HEK293 (cell line): ENCODE measurements at regions not wholly inside any gene's neighbourhood (a gene's known extent, or its start where the extent isn't known, plus 50 kb on each side); places are given as distances from the start of the nearest gene placed in this dataset.
A peak's percentile ranks its signal among the peaks of the same experiment; 100 is the strongest.

ENCODE experiments used
- CTCF ChIA-PET: fragments of 350-600 bp; formaldehyde crosslinking; extraction: SDS; loops from one replicate; lab custom pipeline; 2021; ENCODE audit warnings: antibody characterized with exemption; lab: Yijun Ruan, JAX
- POLR2A ChIA-PET: fragments of 300-600 bp; formaldehyde crosslinking; extraction: SDS; loops from one replicate; lab custom pipeline; 2020; ENCODE audit warnings: antibody characterized with exemption, inconsistent platforms; lab: Yijun Ruan, JAX
- H3K27ac ChIP-seq: fragments of 200-500 bp; sonication (Bioruptor generic); 2 replicates; pipeline ENCODE4 v1.5.1; 2014; ENCODE audit warnings: low read depth, low read length, control low read depth, inconsistent platforms; ENCODE audit errors: extremely low read depth
- H3K36me3 ChIP-seq, 2 experiments: fragments of 200-500 bp in 1 of 2; sonication (Bioruptor generic) in 1 of 2; 1 replicate in 1 of 2; 2 replicates in 1 of 2; pipeline ENCODE4 v1.5.1; 2014 to 2017; ENCODE audit warnings: inconsistent platforms in 2 of 2, low read length in 2 of 2; ENCODE audit not compliant: control insufficient read depth in 2 of 2, insufficient read depth in 1 of 2
- H3K4me1 ChIP-seq: fragments of 200-500 bp; sonication (Bioruptor generic); 2 replicates; pipeline ENCODE4 v1.5.1; 2014; ENCODE audit warnings: mild to moderate bottlenecking, low read length, inconsistent platforms; ENCODE audit not compliant: control insufficient read depth, insufficient read depth
- H3K4me3 ChIP-seq: 2 replicates; pipeline ENCODE4 v1.5.1; 2011; ENCODE audit warnings: low read depth, mild to moderate bottlenecking, control low read depth, low read length, moderate library complexity
- H3K9me3 ChIP-seq: fragments of 200-500 bp; sonication (Bioruptor generic); 2 replicates; pipeline ENCODE4 v1.5.1; 2014; ENCODE audit warnings: low read depth, low read length, inconsistent platforms; ENCODE audit not compliant: control insufficient read depth, insufficient read depth
- GLIS1 ChIP-seq: fragments of 450-650 bp; formaldehyde crosslinking; IDR thresholded peaks from 2 replicates; pipeline ENCODE4 v1.5.1; 2016; ENCODE audit warnings: missing biosample characterization, missing genetic modification characterization
- OSR2 ChIP-seq: fragments of 450-650 bp; formaldehyde crosslinking; IDR thresholded peaks from 2 replicates; pipeline ENCODE4 v1.5.1; 2016; ENCODE audit warnings: missing biosample characterization, missing genetic modification characterization
- TCF7L2 ChIP-seq: IDR thresholded peaks from 2 replicates; pipeline ENCODE4 v1.6.1; 2011; ENCODE audit warnings: low read depth, mild to moderate bottlenecking, inconsistent platforms, low read length, moderate library complexity, borderline replicate concordance
- ZFHX2 ChIP-seq: fragments of 450-650 bp; formaldehyde crosslinking; conservative IDR thresholded peaks from 2 replicates; pipeline ENCODE4 v1.5.1; 2016; ENCODE audit warnings: missing biosample characterization, missing genetic modification characterization
- ZFP41 ChIP-seq: fragments of 450-650 bp; formaldehyde crosslinking; IDR thresholded peaks from 2 replicates; pipeline ENCODE4 v1.5.1; 2016; ENCODE audit warnings: missing biosample characterization, missing genetic modification characterization, borderline replicate concordance
- ZNF155 ChIP-seq: fragments of 450-650 bp; formaldehyde crosslinking; IDR thresholded peaks from 2 replicates; pipeline ENCODE4 v1.5.1; 2016; ENCODE audit warnings: missing biosample characterization, missing genetic modification characterization
- ZNF16 ChIP-seq: fragments of 450-650 bp; formaldehyde crosslinking; IDR thresholded peaks from 2 replicates; pipeline ENCODE4 v1.5.1; 2016; ENCODE audit warnings: low read depth, missing biosample characterization, missing genetic modification characterization
- ZNF223 ChIP-seq: fragments of 450-650 bp; formaldehyde crosslinking; IDR thresholded peaks from 2 replicates; pipeline ENCODE4 v1.5.1; 2016; ENCODE audit warnings: missing biosample characterization, missing genetic modification characterization
- ZNF311 ChIP-seq: fragments of 450-650 bp; formaldehyde crosslinking; IDR thresholded peaks from 2 replicates; pipeline ENCODE4 v1.5.1; 2017; ENCODE audit warnings: missing biosample characterization, missing genetic modification characterization, borderline replicate concordance
- ZNF341 ChIP-seq: fragments of 450-650 bp; formaldehyde crosslinking; IDR thresholded peaks from 2 replicates; pipeline ENCODE4; 2016; ENCODE audit warnings: low read depth, missing biosample characterization, missing genetic modification characterization
- ZNF366 ChIP-seq: fragments of 450-650 bp; formaldehyde crosslinking; conservative IDR thresholded peaks from 2 replicates; pipeline ENCODE4 v1.5.1; 2016; ENCODE audit warnings: missing biosample characterization, missing genetic modification characterization
- ZNF37A ChIP-seq: fragments of 450-650 bp; IDR thresholded peaks from 2 replicates; pipeline ENCODE4 v1.5.1; 2018; ENCODE audit warnings: missing biosample characterization, missing genetic modification characterization
- ZNF514 ChIP-seq: fragments of 450-650 bp; formaldehyde crosslinking; IDR thresholded peaks from 2 replicates; pipeline ENCODE4 v1.5.1; 2016; ENCODE audit warnings: missing biosample characterization, missing genetic modification characterization
- ZNF529 ChIP-seq: fragments of 450-650 bp; formaldehyde crosslinking; IDR thresholded peaks from 2 replicates; pipeline ENCODE4 v1.5.1; 2017; ENCODE audit warnings: missing genetic modification characterization, missing biosample characterization; ENCODE audit not compliant: insufficient replicate concordance
- ZNF548 ChIP-seq: fragments of 450-650 bp; formaldehyde crosslinking; IDR thresholded peaks from 2 replicates; pipeline ENCODE4 v1.5.1; 2016; ENCODE audit warnings: missing biosample characterization, missing genetic modification characterization
- ZNF585B ChIP-seq: fragments of 450-650 bp; formaldehyde crosslinking; IDR thresholded peaks from 2 replicates; pipeline ENCODE4 v1.5.1; 2016; ENCODE audit warnings: missing biosample characterization, missing genetic modification characterization
- ZNF701 ChIP-seq: fragments of 450-650 bp; formaldehyde crosslinking; IDR thresholded peaks from 2 replicates; pipeline ENCODE4 v1.5.1; 2016; ENCODE audit warnings: missing biosample characterization, missing genetic modification characterization
- ZNF76 ChIP-seq: fragments of 450-650 bp; formaldehyde crosslinking; IDR thresholded peaks from 2 replicates; pipeline ENCODE4; 2016; ENCODE audit warnings: low read depth, missing biosample characterization, missing genetic modification characterization, borderline replicate concordance
- TF ChIP-seq, protein P1 (sequence below): fragments of 450-650 bp; IDR thresholded peaks from 2 replicates; pipeline ENCODE4 v1.5.1; 2018; ENCODE audit warnings: missing biosample characterization, missing genetic modification characterization
- TF ChIP-seq, protein P2 (sequence below): fragments of 450-650 bp; formaldehyde crosslinking; IDR thresholded peaks from 2 replicates; pipeline ENCODE4 v1.5.1; 2017; ENCODE audit warnings: missing biosample characterization, missing genetic modification characterization
- TF ChIP-seq, protein P3 (sequence below): fragments of 450-650 bp; formaldehyde crosslinking; IDR thresholded peaks from 2 replicates; pipeline ENCODE4 v1.5.1; 2017; ENCODE audit warnings: missing biosample characterization, missing genetic modification characterization

DNA sequence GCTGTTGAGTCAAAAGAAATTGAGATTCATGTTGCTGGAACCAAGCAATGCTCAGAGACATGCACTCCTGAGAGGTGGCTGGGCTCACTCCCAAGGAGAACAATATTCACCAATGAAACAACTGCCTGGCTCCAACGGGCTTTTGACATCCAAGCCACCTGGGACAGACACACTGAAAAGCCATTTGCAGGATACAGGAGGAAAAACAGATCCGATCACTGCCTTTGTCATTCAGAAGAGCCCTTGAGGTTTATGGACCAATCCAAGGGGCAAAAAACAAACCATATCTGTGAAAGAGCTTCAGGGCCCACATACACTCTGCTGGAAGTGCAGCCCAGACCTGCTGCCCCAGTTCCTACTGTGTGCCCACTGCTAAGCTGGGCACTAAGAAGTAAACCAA is 277.5 kb downstream of the NUAK1 start (continued):
- no peak for TF ChIP-seq ZNF701
- TF ChIP-seq ZFHX2 (tag by site-specific recombination), result no peak
- no peak for TF ChIP-seq ZNF341 (tag by site-specific recombination)
- TF ChIP-seq, protein P1, sequence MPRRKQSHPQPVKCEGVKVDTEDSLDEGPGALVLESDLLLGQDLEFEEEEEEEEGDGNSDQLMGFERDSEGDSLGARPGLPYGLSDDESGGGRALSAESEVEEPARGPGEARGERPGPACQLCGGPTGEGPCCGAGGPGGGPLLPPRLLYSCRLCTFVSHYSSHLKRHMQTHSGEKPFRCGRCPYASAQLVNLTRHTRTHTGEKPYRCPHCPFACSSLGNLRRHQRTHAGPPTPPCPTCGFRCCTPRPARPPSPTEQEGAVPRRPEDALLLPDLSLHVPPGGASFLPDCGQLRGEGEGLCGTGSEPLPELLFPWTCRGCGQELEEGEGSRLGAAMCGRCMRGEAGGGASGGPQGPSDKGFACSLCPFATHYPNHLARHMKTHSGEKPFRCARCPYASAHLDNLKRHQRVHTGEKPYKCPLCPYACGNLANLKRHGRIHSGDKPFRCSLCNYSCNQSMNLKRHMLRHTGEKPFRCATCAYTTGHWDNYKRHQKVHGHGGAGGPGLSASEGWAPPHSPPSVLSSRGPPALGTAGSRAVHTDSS (tag by site-specific recombination), result no peak
- TF ChIP-seq, protein P2, sequence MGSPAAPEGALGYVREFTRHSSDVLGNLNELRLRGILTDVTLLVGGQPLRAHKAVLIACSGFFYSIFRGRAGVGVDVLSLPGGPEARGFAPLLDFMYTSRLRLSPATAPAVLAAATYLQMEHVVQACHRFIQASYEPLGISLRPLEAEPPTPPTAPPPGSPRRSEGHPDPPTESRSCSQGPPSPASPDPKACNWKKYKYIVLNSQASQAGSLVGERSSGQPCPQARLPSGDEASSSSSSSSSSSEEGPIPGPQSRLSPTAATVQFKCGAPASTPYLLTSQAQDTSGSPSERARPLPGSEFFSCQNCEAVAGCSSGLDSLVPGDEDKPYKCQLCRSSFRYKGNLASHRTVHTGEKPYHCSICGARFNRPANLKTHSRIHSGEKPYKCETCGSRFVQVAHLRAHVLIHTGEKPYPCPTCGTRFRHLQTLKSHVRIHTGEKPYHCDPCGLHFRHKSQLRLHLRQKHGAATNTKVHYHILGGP (tag by site-specific recombination), result no peak
- no peak for TF ChIP-seq OSR2
- no peak for TF ChIP-seq ZNF366 (tag by site-specific recombination)
- no peak for TF ChIP-seq ZNF155 (tag by site-specific recombination)
- TF ChIP-seq ZNF548 (tag by site-specific recombination), result no peak

DNA sequence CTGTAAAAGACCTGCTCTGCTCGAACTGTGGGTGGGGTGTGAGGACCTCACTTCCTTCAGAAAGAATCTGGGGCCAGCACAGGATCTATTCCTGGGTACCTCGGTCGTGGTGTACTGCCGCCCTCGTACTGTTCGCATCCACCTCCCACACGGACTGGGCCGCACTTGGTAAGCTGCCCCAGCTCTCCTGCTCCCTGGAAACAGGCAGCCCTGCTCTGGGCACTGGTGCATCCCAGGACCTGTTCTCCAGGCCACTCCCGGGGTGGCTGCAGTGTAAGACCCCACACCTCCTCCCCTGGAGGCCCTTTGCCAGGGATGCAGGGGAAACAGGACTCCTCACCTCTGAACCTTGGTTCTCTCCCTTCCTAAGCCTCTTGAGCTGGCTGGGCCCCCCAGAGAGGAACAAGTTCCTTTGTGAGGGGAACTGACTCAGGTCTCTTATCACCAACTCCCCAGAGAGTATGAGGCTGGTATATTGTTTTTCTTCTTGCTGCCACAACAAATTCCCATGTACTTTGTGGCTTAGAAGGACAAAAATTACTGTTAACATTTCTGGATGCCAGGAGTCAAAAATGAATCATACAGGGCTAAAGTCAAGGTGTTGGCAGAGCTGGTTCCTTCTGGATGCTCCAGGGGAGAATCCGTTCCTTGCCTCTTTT is 276.5 kb downstream of the NUAK1 start:
- ChIA-PET CTCF (no interaction called here), POLR2A (interaction anchor here (0.6 kb wide), 1 partner anchor 200 kb away, joined by 7 read pairs; no protein-coding TSS in a partner anchor)
- Histone ChIP-seq H3K9me3 (no peaks in the 10 kb centered on the region), H3K4me3 (no peak overlapping the region), H3K27ac (no peak overlapping the region), H3K36me3 (no peaks in the 10 kb centered on the region), H3K4me1 (no peaks in the 10 kb centered on the region)
- TF ChIP-seq ZFHX2 (tag by site-specific recombination), result peak; percentile 56; the same call in 1 of the 2 replicates
- no peak for TF ChIP-seq ZNF514 (tag by site-specific recombination)
- TF ChIP-seq ZNF529 (tag by site-specific recombination), result no peak
- TF ChIP-seq ZNF311 (tag by site-specific recombination), result no peak
- TF ChIP-seq ZNF548 (tag by site-specific recombination), result no peak
- 0 out of 2 replicates have a peak, but pooled peaks have one; percentile 26 for TF ChIP-seq GLIS1 (tag by site-specific recombination)
- TF ChIP-seq ZNF223, result no peak

DNA sequence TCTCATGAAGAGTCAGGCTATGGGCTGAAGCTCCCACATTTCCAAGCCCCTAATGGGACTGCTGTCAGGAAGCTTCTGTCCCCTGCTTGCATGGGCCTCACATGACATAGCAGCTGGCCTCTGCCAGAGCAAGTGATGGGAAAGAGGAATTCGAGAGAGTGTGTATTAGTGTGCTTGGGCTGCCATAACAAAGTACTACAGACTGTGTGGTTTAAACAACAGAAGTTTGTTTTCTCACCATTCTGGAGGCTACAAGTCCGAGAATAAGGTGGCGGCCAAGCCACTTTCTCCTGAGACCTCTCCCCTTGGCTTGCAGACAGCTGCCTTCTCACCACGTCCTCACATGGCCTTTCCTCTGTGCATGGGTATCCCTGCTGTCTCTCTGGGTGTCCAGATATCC is 274.4 kb downstream of the NUAK1 start:
- ChIA-PET CTCF (no interaction called here), POLR2A (no interaction called here)
- TF ChIP-seq ZNF76 (tag by site-specific recombination) (no peak), ZNF341 (tag by site-specific recombination) (no peak), ZNF37A (no peak), ZFP41 (tag by site-specific recombination) (no peak), ZNF585B (tag by site-specific recombination) (no peak), ZFHX2 (tag by site-specific recombination) (no peak), ZNF16 (no peak), TCF7L2 (no peak)
- TF ChIP-seq, protein P3, sequence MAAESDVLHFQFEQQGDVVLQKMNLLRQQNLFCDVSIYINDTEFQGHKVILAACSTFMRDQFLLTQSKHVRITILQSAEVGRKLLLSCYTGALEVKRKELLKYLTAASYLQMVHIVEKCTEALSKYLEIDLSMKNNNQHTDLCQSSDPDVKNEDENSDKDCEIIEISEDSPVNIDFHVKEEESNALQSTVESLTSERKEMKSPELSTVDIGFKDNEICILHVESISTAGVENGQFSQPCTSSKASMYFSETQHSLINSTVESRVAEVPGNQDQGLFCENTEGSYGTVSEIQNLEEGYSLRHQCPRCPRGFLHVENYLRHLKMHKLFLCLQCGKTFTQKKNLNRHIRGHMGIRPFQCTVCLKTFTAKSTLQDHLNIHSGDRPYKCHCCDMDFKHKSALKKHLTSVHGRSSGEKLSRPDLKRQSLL, result no peak

More for the DNA sequence above, 274.4 kb downstream of the NUAK1 start:
- no peak overlapping the region for H3K27ac ChIP-seq
- H3K4me1 ChIP-seq, result no peaks in the 10 kb centered on the region
- no peaks in the 10 kb centered on the region for H3K36me3 ChIP-seq
- no peaks in the 10 kb centered on the region for H3K9me3 ChIP-seq
- H3K4me3 ChIP-seq, result no peak overlapping the region
